ENCODE measurements at regions not wholly inside any gene's neighbourhood (a gene's known extent, or its start where the extent isn't known, plus 50 kb on each side); places are given as distances from the start of the nearest gene placed in this dataset.

DNA sequence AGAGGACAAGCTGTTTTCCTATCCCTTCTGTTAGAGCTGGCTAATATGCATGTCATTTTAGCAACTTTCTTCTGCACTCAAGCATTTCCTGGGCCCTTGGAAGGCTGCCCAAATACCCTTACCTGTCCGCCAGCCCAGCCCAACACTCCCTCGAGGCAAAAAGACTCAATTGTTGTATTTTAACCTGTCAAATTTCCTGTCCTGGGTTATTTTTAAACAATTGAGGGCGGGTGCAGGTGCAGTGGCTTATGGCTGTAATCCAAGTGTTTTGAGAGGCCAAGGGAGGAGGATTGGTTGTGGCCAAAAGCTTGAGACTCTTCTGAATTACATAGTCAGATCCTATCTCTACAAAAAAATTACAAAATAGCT lies 125.0 kb upstream of the ARHGAP28 start:
- no peak for DNase-seq (ENCODE audit: low read depth, low spot score)
- H3K27ac ChIP-seq: no peak overlapping the region

DNA sequence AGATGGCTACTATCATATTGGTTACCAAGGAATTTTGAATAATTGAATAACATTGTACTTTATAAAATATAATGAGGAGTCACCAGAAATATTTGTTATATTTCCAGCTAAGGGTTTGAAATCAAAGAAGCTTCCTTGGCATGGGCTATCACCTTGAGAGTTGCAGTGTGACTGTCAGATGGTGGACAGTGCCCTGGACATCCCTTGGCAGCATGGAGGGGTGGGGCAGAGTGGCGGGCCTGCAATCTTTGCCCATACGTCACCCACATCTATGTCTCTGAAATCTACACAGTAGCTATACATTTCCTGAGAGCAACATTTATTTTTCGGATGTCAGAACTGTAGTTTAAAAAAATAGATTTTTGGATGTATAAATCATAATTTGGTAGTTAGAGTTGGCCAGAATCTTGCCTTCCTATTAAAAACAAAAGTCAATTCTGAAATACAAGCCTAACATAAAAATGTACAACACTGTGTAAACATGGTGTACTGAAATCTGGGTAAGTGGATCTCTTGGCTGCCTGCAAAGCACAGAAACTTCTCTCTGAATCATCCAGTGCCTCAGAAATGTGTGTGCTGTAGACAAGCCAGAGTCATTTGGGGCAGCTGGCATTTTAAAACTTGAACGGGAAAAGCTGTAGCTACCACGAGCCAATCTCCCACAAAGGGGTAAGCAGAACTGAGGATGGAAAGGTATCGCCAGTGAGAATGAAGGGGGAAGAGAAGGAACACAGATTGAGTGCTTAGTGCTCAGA lies 124.2 kb upstream of the ARHGAP28 start:
- no peak for DNase-seq (ENCODE audit: low read depth, low spot score)
- H3K27ac ChIP-seq: no peak overlapping the region

DNA sequence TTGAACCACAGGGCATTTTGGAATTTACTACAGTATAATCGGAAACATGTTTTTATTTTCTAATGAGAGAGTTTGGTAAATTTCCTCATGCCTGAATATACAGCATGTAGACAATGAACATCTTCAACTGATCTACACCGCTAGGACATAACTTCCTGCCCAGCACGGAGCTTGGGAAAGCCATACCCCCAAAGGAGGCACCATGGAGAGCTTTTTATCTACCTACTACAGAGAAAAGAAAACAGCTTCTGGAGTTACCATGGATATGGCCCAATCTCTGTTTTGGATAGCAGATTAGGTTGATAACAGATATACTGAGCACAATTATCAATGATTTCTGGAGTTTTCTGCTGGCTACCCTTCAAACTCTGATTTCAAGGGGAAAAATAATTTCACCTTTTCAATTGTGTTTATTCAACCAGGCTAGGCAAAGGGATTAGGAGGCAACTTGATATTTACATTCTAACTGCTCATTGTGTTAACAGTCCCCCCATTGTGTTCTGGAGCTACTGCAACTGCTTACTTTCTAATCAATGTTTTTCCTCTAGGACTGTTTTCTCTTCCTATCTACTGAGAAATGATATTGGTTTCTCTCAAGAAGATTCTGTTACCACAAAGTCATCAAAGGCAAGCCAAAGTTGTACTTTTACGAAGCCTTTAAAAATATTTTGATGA lies 123.0 kb upstream of the ARHGAP28 start:
- H3K27ac ChIP-seq: no peak overlapping the region
- no peak for DNase-seq (ENCODE audit: low read depth, low spot score)

DNA sequence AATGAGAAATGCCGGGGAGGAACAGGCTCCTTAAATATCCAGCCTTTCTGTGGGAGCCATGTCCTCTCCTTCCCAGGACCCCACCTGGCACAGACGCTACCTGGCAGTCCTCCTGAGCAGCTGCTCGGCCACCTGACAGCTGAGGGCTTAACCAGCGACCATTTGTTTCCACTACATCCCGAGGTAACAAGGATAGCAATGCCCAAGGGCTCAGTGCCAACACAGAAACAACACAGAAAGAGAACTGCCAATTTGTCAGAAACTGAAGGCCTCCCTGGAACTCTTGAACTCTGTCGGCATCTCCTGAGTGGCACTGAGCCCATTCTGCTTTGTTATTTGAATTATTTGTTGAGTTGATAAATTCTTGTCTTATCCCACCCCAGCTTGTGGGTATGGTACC lies 122.2 kb upstream of the ARHGAP28 start:
- no peak for DNase-seq (ENCODE audit: low read depth, low spot score)
- no peak overlapping the region for H3K27ac ChIP-seq

DNA sequence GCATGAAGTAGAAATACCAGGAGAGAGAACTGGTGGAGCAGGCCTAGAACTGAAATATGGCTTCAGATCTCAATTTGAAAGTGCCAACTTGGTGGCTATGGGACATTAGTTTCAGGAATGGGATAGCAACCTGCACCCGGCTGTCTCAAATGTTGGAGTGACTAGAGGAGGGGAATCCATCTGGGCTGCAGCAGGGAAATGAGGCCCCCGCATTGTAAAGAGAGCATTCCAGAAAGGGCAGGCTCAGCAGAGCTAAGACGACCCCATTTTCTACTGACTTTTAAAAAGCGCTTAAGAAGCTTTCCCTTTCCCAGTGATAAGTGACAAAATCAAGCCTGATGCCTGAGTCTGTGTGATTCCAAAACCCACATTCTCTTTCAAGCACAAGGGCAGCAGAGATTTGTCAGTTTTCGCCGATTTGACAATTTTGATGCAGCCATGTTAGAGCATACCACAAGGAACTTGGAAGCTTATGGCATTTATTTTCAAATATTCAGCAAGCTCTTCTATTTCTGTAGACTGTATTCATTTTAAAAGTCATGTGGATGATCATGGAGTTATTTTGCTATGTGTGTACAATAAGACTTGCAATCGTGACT lies 119.8 kb upstream of the ARHGAP28 start:
- no peak for DNase-seq (ENCODE audit: low read depth, low spot score)
- no peak overlapping the region for H3K27ac ChIP-seq

DNA sequence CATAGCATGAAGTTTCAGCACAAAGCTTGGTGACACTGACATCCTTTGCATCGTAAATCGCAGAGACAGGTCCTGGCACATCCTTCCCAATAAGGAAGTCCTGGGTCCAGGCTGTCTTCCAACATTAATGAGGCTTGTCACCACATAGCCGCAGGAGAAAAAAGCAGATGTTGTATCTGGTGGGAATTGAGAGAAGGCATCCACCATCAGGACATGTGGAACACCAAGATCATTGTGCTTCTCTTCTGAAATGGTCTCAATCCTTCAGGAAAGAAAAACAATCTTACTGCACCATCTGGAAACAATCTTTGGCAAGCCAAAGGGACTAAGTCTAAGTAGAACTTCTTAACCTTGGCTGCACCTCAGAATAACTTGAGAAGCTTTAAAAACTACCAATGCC lies 119.0 kb upstream of the ARHGAP28 start:
- H3K27ac ChIP-seq: no peak overlapping the region
- no peak for DNase-seq (ENCODE audit: low read depth, low spot score)

DNA sequence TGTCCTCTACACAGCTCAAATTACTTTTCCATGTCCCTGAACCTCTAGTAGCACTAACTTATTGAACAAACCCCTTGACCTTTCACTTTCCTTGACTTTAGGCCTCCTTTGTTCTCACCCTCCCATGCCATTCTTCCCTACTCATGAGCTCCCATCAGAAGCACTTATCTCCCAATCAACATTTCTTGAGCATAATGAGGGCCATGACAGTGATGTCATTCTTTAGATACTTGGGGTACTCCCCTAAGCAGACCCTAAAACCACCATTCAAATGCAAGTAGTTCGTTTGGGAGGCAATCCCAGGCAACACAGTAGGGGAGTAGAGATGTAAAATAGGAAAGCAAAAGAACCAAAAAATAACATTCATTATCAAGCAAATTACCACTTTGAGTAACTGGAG lies 115.9 kb upstream of the ARHGAP28 start:
- H3K27ac ChIP-seq: no peak overlapping the region
- no peak for DNase-seq (ENCODE audit: low read depth, low spot score)

DNA sequence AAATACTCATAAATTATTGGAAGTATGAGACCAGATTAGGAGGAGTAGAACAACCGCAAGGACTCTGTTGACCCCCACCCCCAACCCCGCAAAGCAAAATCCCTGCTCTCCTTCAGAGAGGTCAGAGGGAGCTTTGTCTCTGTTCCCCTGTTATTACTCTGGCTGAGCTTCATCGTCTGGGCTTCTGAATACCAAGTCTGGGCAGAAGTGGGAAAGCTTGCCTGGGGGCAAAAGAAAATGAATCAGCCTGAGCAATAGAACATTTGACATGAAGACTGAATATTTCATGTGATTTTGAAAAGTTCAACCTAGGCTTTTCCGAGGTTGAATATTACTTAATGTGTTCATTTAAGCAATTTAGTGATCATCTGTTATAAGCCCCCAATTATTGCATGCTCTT lies 114.6 kb upstream of the ARHGAP28 start:
- no peak for DNase-seq (ENCODE audit: low read depth, low spot score)
- no peak overlapping the region for H3K27ac ChIP-seq

DNA sequence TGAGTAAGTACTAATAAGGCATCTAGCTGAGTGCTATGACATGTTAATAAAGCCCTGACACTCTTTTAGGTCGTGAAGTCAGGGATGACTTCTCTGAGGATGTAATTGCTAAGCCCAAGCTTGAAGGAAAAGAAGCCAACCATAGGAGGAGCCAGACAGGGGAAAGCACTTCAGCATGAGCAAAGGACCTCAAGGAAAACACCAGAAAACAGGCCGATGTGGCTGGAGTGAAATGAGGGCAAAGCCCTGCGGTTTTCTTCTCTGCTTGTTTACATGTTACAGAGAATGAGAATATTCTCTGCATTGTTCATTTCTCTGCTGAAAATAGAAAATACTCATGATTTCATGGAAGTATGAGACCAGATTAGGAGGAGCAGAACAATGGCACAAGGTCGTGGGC lies 112.5 kb upstream of the ARHGAP28 start:
- no peak for DNase-seq (ENCODE audit: low read depth, low spot score)
- no peak overlapping the region for H3K27ac ChIP-seq

DNA sequence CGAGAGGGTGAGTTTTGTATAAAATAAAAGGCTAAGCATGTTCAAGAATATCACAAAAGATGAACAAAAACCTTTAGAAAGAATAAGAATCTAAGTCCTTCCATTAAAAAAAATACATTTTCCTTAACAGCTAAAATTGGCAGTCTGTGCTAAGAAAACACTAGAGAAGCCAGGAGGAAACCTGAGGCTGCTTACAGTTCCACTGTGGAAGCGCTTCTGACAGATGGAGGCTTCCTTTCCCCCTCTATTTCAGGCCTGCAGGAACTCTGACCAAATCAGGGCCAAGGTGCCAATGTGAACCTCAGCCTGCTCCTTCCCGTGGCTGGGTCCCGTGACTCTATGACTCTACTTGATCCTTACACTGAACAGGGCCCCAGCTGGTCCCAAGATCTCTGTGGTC lies 108.1 kb upstream of the ARHGAP28 start:
- DNase-seq (ENCODE audit: low read depth, low spot score): no peak
- no peak overlapping the region for H3K27ac ChIP-seq

DNA sequence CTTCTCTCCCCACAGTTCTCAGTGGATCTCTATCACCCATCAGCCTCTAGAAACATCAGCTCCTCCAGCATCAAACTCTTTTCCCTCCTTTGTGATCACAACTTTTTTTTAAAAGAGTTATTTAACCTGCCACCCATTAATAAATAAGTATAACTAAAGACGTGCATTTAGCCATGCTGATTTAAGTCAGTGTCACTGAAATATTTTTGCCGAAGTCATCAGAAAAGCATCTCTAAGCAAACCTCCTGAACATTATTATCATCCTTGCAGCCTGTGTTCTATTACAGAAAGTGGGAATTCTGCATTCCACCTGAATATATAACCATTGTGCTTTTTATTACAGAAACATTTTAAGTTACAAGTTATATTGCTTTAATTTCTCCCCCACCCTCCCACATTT lies 106.2 kb upstream of the ARHGAP28 start:
- no peak for DNase-seq (ENCODE audit: low read depth, low spot score)
- H3K27ac ChIP-seq: no peak overlapping the region

DNA sequence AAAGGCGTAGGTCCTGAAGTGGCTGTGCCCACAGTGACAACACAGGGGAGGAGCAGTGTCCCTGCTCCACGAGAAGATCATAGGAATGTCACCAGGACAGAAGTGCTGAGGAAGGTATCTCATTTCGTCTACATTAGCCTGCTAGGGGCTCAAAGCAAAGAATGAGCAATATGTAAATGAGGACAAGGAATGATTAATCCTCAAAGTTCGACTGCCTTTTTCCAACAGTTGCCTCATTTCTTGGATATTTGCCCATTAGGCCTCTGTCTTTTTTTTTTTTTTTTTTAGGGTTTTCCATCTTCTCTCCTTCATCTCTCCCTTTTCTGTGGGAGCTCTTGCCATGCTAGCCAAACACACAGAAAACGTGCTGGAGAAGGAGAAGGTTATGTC lies 105.2 kb upstream of the ARHGAP28 start:
- no peak for DNase-seq (ENCODE audit: low read depth, low spot score)
- peak overlapping the region; percentile 52 for H3K27ac ChIP-seq

DNA sequence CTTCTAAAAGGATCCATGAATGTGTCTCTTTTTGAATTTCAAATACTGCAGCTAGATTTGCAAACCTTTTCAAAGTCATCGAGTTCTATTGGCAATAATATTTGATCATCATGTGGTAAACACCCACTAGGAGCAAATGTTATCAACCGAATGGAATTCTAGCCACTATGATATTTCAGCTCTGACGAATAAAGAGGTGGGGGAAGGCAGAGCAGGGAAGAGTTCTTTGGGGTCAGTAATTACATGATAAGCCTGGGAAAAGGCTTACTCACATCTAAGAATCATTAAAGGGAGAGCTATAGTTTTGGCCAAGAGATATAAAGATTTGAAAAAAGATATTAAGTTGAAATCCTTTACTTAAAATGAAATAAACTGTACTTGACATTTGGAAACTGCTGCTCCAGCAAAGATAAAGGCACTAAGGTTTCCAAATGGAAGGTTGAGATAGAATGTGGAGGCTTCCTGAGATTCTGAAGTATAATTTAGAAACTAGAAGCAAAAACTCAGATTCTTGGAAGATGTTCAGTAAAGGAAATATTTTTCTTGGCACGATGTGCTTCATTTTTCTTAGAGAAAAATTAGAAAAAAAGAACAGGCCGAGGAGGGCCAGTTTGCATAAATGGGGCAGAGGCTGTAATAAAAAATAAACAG lies 104.7 kb upstream of the ARHGAP28 start:
- DNase-seq (ENCODE audit: low read depth, low spot score): no peak

DNA sequence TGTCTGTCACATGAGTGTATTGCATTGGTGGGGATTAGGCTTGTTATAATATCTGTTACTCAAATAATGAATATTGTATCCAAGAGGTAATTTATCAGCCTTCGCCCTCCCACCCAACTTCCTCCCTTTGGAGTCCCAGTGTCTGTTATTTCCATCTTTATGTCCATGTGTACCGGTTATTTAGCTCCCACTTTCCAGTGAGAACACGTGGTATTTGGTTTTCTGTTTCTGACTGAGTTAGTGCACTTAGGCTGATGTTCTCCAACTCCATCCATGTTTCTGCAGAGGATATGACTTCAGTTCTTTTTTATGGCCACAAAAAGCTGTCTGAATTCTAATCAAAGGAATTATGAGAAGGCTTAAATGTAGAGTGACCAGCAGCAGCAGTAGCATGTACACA lies 104.0 kb upstream of the ARHGAP28 start:
- DNase-seq (ENCODE audit: low read depth, low spot score): no peak
- H3K27ac ChIP-seq: no peak overlapping the region

More for the DNA sequence above, 104.7 kb upstream of the ARHGAP28 start:
- peak overlapping the region; percentile 52 for H3K27ac ChIP-seq

DNA sequence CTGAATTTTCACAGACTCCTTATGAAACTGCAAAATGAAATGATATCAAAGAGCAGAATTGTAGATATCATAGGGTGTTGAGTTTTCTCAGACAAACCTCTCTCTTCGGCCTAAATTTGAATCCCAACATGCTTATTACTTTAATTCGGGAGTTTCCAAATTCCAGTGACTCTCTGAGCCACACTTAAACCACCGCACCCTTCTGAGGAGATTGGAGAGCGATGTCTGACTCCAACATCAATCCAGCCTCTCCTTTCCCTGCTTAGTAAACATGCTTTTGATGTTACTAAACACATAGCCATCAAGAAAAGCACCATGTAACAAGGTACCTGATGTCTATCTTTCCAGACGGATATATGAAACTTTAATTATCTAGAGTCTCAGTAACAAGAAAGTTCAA lies 103.1 kb upstream of the ARHGAP28 start:
- DNase-seq (ENCODE audit: low read depth, low spot score): no peak
- H3K27ac ChIP-seq: no peak overlapping the region

DNA sequence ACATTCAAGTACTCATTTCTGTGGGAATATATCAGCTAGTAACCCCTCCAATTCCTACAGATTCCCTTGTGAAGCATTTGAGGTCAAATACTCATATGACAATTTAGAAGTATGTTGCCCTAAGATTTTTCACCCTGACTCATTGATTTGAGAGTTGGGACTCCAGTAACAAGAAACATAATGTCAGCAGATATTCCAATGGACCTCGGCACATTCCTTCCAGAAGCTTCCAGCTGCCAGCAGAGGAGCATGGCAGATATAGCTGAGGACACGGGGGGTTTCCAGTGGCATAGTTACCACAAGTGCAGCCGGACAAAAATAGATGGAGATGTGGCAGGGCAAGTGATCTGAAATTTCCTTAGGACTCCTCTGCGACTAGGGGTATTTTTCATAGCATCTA lies 101.9 kb upstream of the ARHGAP28 start:
- DNase-seq (ENCODE audit: low read depth, low spot score): no peak
- H3K27ac ChIP-seq: no peak overlapping the region

DNA sequence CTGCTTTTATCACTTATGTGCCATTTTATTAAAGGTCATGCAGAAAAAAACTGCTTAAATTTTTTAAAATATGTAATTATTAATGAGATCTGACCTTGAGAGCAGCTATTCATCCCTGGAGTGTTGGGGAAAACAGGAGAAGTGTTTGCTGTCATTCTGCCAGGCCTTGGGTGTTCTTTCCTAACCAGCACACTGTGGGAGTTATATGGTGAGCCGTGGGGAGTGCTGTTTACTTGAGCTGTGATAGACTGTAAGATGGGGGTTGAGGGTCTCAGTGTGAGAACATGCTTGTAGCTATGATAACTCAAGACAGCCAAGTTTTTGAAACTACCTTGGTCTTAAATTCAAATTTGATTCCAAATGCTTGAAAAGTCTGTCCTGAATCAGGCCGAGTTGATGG lies 101.3 kb upstream of the ARHGAP28 start:
- no peak for DNase-seq (ENCODE audit: low read depth, low spot score)
- no peak overlapping the region for H3K27ac ChIP-seq

DNA sequence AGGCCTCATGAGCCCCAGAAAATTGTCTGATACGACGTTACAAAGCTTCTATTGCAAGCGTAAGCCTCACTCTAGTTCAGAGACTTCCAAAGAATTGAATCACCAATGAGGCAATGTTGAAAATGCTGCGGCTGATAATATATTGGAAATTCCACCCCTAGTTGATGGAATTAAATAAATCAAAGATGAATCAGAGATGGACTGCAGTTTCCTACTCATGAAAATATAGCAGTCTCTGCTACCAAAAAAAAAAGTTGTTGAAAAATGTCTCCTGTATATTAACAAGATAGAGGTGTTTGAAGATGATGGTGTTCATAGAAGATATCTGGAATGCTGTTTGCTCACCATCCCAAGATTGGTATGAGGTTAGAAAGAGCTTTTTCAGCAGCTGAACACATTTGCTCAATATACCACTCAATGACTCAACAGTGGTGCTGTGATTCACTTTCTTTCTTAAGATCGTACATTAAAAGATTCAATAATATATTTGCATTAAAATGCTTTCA lies 99.8 kb upstream of the ARHGAP28 start:
- H3K27ac ChIP-seq: peak overlapping the region; percentile 49
- DNase-seq (ENCODE audit: low read depth, low spot score): peak; percentile 29

DNA sequence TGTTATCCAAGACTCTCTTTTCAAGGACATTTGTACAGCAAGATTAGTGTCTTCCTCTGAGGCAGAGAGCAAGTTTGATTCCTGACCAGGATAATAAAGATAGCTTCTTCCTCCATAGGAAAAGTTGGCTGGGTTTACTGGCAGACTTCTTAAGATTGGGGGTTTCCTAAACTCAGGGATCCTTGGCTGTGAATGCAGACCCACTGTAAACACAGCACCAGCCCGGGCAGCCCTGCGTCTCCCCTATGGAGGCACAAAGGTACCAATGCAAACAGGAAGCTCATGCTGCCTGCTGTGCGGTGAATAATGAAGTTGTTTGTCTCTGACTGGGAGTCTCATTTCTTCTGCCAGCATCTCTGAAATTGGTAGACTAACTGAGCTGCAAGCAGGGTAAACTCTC lies 96.2 kb upstream of the ARHGAP28 start:
- H3K27ac ChIP-seq: no peak overlapping the region
- no peak for DNase-seq (ENCODE audit: low read depth, low spot score)

DNA sequence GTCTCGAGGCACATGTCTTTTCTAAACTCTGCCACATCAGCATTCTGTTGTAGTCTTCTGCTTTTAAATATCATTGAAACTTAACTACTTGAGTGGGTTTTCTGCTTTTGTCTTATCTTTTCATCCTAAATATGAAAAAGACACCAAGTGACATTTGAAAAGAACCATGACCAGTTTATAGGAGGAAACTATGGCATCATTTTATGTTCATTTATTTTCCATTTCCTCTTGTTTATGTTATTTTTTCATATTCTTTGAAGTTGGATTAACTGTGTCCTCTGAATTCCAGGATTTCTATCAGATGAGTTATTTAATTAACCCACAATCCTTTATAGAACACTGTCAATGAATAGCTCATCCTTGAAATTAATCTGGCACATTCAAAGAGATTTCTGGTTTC lies 93.4 kb upstream of the ARHGAP28 start:
- no peak for DNase-seq (ENCODE audit: low read depth, low spot score)

DNA sequence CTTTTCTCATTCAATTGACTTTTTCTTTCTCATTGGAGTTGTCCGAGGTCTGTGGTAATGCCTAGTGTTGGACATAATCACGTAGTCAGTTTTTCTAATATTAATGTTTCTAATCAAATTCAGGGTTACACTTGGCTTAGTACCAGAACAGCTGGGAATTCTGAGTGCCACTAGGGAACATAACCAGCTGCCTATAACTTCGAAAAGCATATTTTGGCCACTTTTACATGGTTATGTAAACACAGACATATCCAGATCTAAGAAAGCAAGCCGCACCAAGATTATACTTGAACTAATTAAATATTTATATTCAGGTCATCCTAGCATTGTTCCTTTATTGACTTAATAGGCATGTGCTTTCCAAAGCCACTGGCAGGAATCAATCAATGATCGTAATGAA lies 91.1 kb upstream of the ARHGAP28 start:
- no peak overlapping the region for H3K27ac ChIP-seq
- DNase-seq (ENCODE audit: low read depth, low spot score): no peak

More for the DNA sequence above, 93.4 kb upstream of the ARHGAP28 start:
- no peak overlapping the region for H3K27ac ChIP-seq

All from epithelial cell of prostate (primary cell).